ENCODE measurements at regions not wholly inside any gene's neighbourhood (a gene's known extent, or its start where the extent isn't known, plus 50 kb on each side); places are given as distances from the start of the nearest gene placed in this dataset.
A peak's percentile ranks its signal among the peaks of the same experiment; 100 is the strongest.

- 80% methylated on average over 1 of the region's 1 CpG for WGBS
- DNase-seq (ENCODE audit: extremely low spot score) = no peak
- Histone ChIP-seq H3K27me3 (no peaks in the 10 kb centered on the region), H3K4me3 (no peak overlapping the region), H3K36me3 (no peaks in the 10 kb centered on the region), H3K27ac (replicated peaks in 1 of 4) (no peak overlapping the region), H3K4me1 (no peaks in the 10 kb centered on the region), H3K9me3 (no peaks in the 10 kb centered on the region)
- intact Hi-C loops (cut with DNase I) = no loop called here
- TF ChIP-seq, protein P1, sequence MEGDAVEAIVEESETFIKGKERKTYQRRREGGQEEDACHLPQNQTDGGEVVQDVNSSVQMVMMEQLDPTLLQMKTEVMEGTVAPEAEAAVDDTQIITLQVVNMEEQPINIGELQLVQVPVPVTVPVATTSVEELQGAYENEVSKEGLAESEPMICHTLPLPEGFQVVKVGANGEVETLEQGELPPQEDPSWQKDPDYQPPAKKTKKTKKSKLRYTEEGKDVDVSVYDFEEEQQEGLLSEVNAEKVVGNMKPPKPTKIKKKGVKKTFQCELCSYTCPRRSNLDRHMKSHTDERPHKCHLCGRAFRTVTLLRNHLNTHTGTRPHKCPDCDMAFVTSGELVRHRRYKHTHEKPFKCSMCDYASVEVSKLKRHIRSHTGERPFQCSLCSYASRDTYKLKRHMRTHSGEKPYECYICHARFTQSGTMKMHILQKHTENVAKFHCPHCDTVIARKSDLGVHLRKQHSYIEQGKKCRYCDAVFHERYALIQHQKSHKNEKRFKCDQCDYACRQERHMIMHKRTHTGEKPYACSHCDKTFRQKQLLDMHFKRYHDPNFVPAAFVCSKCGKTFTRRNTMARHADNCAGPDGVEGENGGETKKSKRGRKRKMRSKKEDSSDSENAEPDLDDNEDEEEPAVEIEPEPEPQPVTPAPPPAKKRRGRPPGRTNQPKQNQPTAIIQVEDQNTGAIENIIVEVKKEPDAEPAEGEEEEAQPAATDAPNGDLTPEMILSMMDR (IDR thresholded peaks at IDR 0.05) = no peak
- TF ChIP-seq POLR2AphosphoS5 (IDR thresholded peaks at IDR 0.05) = no peak
- no peak for TF ChIP-seq POLR2A (IDR thresholded peaks at IDR 0.05; ENCODE audit: low read depth)
- TF ChIP-seq EP300 (IDR thresholded peaks at IDR 0.05) = no peak
Measured at GRCh38 chr2:7620255-7620654, 703.0 kb downstream of the RNF144A start.

- WGBS = 92% methylated on average over 4 of the region's 4 CpGs
- Histone ChIP-seq H3K4me1 (no peaks in the 10 kb centered on the region), H3K4me3 (no peak overlapping the region), H3K27ac (replicated peaks in 1 of 4) (no peak overlapping the region), H3K9me3 (no peaks in the 10 kb centered on the region), H3K36me3 (no peaks in the 10 kb centered on the region), H3K27me3 (no peaks in the 10 kb centered on the region)
- TF ChIP-seq POLR2AphosphoS5 (IDR thresholded peaks at IDR 0.05) (no peak), POLR2A (IDR thresholded peaks at IDR 0.05; ENCODE audit: low read depth) (no peak), EP300 (IDR thresholded peaks at IDR 0.05) (no peak)
- TF ChIP-seq, protein P1 (IDR thresholded peaks at IDR 0.05) = no peak
- intact Hi-C loops (cut with DNase I) = no loop called here
- peak; percentile 50 for DNase-seq (ENCODE audit: extremely low spot score)
Measured at GRCh38 chr2:7621018-7621814, 704.0 kb downstream of the RNF144A start.

DNA sequence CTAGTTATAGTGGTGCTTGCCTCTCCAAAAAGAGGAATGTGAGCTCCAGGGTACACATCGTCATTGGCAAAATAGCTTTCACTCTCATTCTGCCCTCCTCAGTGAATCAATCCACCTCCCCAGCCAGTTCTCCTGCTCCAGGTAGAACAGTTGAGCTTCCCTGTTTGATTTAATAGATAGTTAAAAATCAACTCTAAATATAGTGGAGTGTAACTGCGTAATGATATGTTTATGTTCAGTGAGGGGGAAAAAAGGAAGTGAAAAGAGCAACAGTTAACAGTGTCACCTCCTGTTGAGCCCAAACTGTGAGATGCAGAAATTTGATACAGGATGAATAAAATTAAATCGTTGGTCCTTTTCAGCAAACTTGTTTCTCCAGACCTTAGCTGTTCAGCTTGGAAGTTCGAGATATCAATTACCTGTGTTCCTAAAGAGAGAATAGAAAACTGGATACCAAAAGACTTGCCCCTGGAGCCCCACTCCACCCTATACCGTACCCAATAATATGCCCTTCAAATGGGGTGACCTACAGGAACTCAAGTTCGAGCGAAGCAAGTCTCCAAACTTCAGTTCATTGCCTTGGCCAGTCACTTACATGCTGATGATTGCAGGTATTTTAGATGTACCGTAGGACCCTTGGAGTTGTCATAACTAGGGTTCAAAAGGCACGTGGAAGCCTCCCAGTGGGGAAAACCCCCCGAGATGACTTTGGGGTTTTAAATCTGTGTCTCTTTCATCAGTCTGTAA lies 708.4 kb downstream of the RNF144A start:
- Histone ChIP-seq H3K9me3 (no peaks in the 10 kb centered on the region), H3K27ac (replicated peaks in 1 of 4) (no peak overlapping the region), H3K4me3 (no peak overlapping the region), H3K36me3 (no peaks in the 10 kb centered on the region), H3K4me1 (no peaks in the 10 kb centered on the region), H3K27me3 (no peaks in the 10 kb centered on the region)
- WGBS = 83% methylated on average over 10 of the region's 10 CpGs
- intact Hi-C loops (cut with DNase I) = no loop called here
- no peak for TF ChIP-seq EP300 (IDR thresholded peaks at IDR 0.05)
- TF ChIP-seq, protein P1 (IDR thresholded peaks at IDR 0.05) = no peak
- no peak for TF ChIP-seq POLR2A (IDR thresholded peaks at IDR 0.05; ENCODE audit: low read depth)
- TF ChIP-seq POLR2AphosphoS5 (IDR thresholded peaks at IDR 0.05) = no peak
- peak; percentile 66 for DNase-seq (ENCODE audit: extremely low spot score)

- Histone ChIP-seq H3K36me3 (no peaks in the 10 kb centered on the region), H3K27ac (replicated peaks in 1 of 4) (no peak overlapping the region), H3K4me1 (no peaks in the 10 kb centered on the region), H3K4me3 (no peak overlapping the region), H3K9me3 (no peaks in the 10 kb centered on the region), H3K27me3 (no peaks in the 10 kb centered on the region)
- intact Hi-C loops (cut with DNase I) = no loop called here
- DNase-seq (ENCODE audit: extremely low spot score) = peak; percentile 26
- TF ChIP-seq POLR2AphosphoS5 (IDR thresholded peaks at IDR 0.05) (no peak), POLR2A (IDR thresholded peaks at IDR 0.05; ENCODE audit: low read depth) (no peak), EP300 (IDR thresholded peaks at IDR 0.05) (no peak)
- TF ChIP-seq, protein P1 (IDR thresholded peaks at IDR 0.05) = no peak
- 87% methylated on average over 6 of the region's 6 CpGs for WGBS
Measured at GRCh38 chr2:7626139-7626537, 708.9 kb downstream of the RNF144A start.

Measured in esophagus muscularis mucosa (tissue), 4 donors.